IgD-negative memory B cell (primary cell): ENCODE measurements at regions not wholly inside any gene's neighbourhood (a gene's known extent, or its start where the extent isn't known, plus 50 kb on each side); places are given as distances from the start of the nearest gene placed in this dataset.
A peak's percentile ranks its signal among the peaks of the same experiment; 100 is the strongest.

Source experiments
- H3K27ac Mint-ChIP-seq, 3 donors: one replicate each; pipeline ENCODE4 v1.8.0; 2020 to 2022; ENCODE audit warnings: mild to moderate bottlenecking in 3 of 3, mixed read lengths in 3 of 3, moderate library complexity in 1 of 3
- H3K27me3 Mint-ChIP-seq: one replicate; pipeline ENCODE4 v1.8.0; 2021; ENCODE audit warnings: mixed read lengths
- H3K36me3 Mint-ChIP-seq: one replicate; pipeline ENCODE4 v1.8.0; 2020; ENCODE audit warnings: mild to moderate bottlenecking, mixed read lengths
- H3K4me1 Mint-ChIP-seq, 3 donors: one replicate each; pipeline ENCODE4 v1.8.0; 2020 to 2022; ENCODE audit warnings: mixed read lengths in 3 of 3, mild to moderate bottlenecking in 1 of 3
- H3K4me3 Mint-ChIP-seq, 4 donors: one replicate each; pipeline ENCODE4 v1.8.0; 2020 to 2022; ENCODE audit warnings: mild to moderate bottlenecking in 4 of 4, mixed read lengths in 4 of 4, moderate library complexity in 3 of 4
- H3K9me3 Mint-ChIP-seq, 3 donors: one replicate each; pipeline ENCODE4 v1.8.0; 2020 to 2021; ENCODE audit warnings: mixed read lengths in 3 of 3, mild to moderate bottlenecking in 1 of 3

GRCh38 chr1:235009561-235010306 lies 118.9 kb downstream of the TOMM20 start:
- Mint-ChIP-seq H3K4me1 (peaks cover 51 to 65% (median 58%) of the 10 kb centered on the region in 3 donors), H3K27ac (peak overlapping the region in 2 of 3 donors; percentile 41 to 91), H3K4me3 (peak overlapping the region; percentile 28 to 73 (median 59)), H3K9me3 (peaks cover 0 to 1% (median 0%) of the 10 kb centered on the region in 3 donors), H3K36me3 (no peaks in the 10 kb centered on the region), H3K27me3 (no peaks in the 10 kb centered on the region)

DNA sequence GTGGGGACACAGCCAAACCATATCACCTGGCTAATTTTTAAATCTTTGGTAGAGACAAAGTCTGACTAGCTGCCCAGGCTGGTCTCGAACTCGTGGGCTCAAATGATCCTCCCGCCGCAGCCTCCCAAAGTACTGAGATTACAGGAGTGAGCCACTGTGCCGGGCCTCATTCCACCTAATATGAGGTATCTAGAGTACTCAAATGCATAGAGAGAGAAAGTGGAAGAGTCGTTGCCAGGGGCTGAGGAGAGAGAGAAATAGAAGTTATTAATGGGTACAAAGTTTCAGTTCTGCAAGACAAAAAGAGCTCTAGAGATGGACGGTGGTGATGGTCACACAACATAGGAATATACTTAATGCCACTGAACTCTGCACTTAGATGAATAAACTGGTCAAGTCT lies 119.6 kb downstream of the TOMM20 start:
- Mint-ChIP-seq H3K9me3 (peaks cover 0 to 1% (median 0%) of the 10 kb centered on the region in 3 donors), H3K4me1 (peaks cover 49 to 65% (median 57%) of the 10 kb centered on the region in 3 donors), H3K27me3 (no peaks in the 10 kb centered on the region), H3K27ac (peak overlapping the region in 2 of 3 donors; percentile 25 to 41), H3K4me3 (peak overlapping the region in 3 of 4 donors; percentile 18 to 73 (median 28)), H3K36me3 (no peaks in the 10 kb centered on the region)

- H3K9me3 Mint-ChIP-seq: peaks cover 0 to 1% (median 0%) of the 10 kb centered on the region in 3 donors
- H3K4me3 Mint-ChIP-seq: no peak overlapping the region
- H3K27me3 Mint-ChIP-seq: no peaks in the 10 kb centered on the region
- peaks cover 50 to 65% (median 60%) of the 10 kb centered on the region in 3 donors for H3K4me1 Mint-ChIP-seq
- H3K27ac Mint-ChIP-seq: peak overlapping the region; percentile 17 to 68 (median 45)
- peaks cover 3% of the 10 kb centered on the region for H3K36me3 Mint-ChIP-seq
Measured at GRCh38 chr1:235008239-235008638, 120.4 kb downstream of the TOMM20 start.

DNA sequence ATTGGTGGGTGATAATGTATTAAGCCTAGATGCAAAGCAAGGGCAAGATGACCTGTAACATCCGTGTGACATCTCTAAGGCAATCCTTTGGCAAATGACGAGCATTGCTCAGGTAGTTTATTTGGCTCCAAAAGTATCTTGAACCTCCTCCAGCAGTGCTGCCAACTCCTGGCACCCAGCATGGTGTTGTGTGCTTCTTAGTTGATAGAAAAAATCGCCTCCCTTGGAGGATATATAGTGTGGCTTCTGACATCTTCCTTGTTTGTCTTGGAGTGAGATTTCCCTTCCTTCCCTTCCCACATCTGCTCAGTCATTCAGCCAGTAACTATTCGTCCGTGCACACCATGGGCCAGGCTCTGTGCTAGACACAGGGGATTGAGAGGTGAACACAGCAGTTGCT lies 121.8 kb downstream of the TOMM20 start:
- peak overlapping the region in 1 of 4 donors; percentile 74 for H3K4me3 Mint-ChIP-seq
- H3K36me3 Mint-ChIP-seq: peaks cover 3% of the 10 kb centered on the region
- no peak overlapping the region for H3K27ac Mint-ChIP-seq
- peaks cover 0 to 1% (median 0%) of the 10 kb centered on the region in 3 donors for H3K9me3 Mint-ChIP-seq
- H3K4me1 Mint-ChIP-seq: peaks cover 41 to 57% (median 51%) of the 10 kb centered on the region in 3 donors
- H3K27me3 Mint-ChIP-seq: no peaks in the 10 kb centered on the region

GRCh38 chr1:235006132-235006721 lies 122.4 kb downstream of the TOMM20 start:
- peaks cover 39 to 52% (median 49%) of the 10 kb centered on the region in 3 donors for H3K4me1 Mint-ChIP-seq
- H3K36me3 Mint-ChIP-seq: peaks cover 3% of the 10 kb centered on the region
- peak overlapping the region in 1 of 4 donors; percentile 49 for H3K4me3 Mint-ChIP-seq

DNA sequence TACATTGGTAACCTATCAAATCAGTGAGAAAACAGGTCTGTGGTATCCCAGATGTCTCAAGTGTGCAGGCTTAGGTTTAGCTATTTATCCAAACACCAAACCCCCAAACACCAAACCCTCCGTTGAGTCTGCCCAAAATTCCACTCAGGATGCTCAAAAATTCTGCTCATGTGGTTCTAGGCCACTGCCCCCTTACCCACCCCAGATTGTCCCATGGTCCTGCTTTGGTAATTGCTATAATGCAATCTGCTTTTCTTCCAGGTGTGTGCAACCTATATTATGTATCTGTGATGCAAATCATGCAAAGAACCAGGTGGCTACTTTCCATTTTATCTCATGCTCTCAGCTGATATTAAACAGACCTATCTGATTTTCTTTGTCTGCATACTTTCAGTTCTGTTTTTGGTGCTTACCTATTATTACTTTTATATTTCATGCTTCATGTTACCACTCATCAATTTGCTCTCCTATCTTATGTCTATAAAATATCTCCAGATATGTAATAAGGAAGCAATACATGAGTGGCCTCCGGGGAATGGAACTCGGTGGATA lies 123.7 kb downstream of the TOMM20 start:
- Mint-ChIP-seq H3K4me3 (peak overlapping the region in 3 of 4 donors; percentile 24 to 39 (median 25)), H3K36me3 (peaks cover 3% of the 10 kb centered on the region), H3K9me3 (peaks cover 0 to 1% (median 0%) of the 10 kb centered on the region in 3 donors), H3K27ac (peak overlapping the region; percentile 51 to 89 (median 82)), H3K4me1 (peaks cover 33 to 45% (median 44%) of the 10 kb centered on the region in 3 donors), H3K27me3 (no peaks in the 10 kb centered on the region)

More at GRCh38 chr1:235006132-235006721, 122.4 kb downstream of the TOMM20 start:
- Mint-ChIP-seq H3K27me3 (no peaks in the 10 kb centered on the region), H3K9me3 (peaks cover 0 to 1% (median 0%) of the 10 kb centered on the region in 3 donors), H3K27ac (peak overlapping the region in 1 of 3 donors; percentile 89)

- Mint-ChIP-seq H3K27me3 (no peaks in the 10 kb centered on the region), H3K4me1 (peaks cover 29 to 41% (median 39%) of the 10 kb centered on the region in 3 donors), H3K9me3 (peaks cover 0 to 1% (median 0%) of the 10 kb centered on the region in 3 donors), H3K27ac (peak overlapping the region in 1 of 3 donors; percentile 89), H3K4me3 (peak overlapping the region in 1 of 4 donors; percentile 51), H3K36me3 (peaks cover 3% of the 10 kb centered on the region)
Measured at GRCh38 chr1:235004276-235004675, 124.4 kb downstream of the TOMM20 start.

- Mint-ChIP-seq H3K9me3 (peaks cover 0 to 1% (median 0%) of the 10 kb centered on the region in 3 donors), H3K27me3 (no peaks in the 10 kb centered on the region), H3K36me3 (peaks cover 3% of the 10 kb centered on the region), H3K4me3 (no peak overlapping the region), H3K4me1 (peaks cover 20 to 33% (median 27%) of the 10 kb centered on the region in 3 donors), H3K27ac (no peak overlapping the region)
Measured at GRCh38 chr1:235002706-235003300, 125.8 kb downstream of the TOMM20 start.

DNA sequence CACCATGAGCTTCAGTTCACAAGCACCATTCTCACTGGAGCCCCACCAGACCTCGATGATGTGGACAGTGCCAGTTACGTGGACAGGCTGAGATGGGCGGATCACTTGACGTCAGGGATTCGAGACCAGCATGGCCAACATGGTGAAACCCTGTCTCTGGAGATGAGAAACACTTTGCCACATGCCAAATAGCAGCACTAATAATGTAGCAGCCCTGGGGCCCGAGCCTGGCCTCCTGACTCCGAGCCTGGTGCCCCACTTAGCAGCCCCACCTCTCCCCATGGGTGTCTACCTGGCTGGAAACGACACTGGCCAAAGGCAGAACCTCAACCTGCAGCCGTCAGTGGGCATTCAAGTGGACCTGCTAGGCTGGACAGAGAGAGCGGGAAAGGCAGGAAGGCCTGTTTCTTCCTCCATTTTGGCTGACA lies 129.1 kb downstream of the TOMM20 start:
- Mint-ChIP-seq H3K27ac (no peak overlapping the region), H3K9me3 (no peaks in the 10 kb centered on the region), H3K4me3 (no peak overlapping the region)

DNA sequence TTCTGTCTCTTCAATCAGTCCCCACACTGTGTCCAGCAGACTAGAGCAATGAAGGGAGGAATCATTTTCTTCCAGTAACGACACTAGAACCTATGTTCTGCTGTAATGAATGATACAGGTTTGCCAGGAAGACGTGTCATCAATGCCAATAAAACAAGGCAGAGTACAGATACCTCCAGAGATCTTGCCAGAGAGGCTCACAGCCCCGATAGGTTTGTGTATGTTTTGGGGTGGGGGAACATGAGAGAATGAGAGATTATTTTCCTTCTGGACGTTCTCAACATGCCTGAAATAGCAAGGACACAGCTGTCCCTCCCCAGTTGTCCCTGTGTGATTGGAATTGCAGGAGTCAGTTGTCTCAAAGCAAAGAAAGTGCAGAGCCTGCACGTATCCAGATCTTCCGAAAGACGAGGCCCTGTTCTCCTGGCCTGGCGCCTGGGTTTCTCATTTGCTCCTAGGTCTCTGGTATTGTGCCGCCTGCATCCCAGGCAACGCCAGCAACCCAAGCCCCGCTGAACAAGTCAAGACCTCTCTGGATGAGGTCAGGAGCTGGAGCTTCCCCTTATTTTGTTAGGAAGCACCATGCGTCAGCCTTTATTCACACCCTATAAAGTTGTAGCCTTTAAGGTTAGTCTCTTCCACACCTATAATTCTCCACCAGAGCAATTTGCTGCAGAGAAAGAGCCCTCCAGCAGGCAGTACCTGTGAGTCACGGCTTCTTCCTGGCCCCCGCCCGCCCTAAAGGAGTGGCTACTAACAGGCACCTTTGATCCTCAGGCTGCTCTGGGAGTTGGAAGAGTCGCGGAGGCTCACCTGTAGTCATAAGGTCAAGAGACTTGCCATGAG lies 130.5 kb downstream of the TOMM20 start:
- Mint-ChIP-seq H3K4me3 (no peak overlapping the region), H3K9me3 (no peaks in the 10 kb centered on the region), H3K36me3 (no peaks in the 10 kb centered on the region), H3K4me1 (peaks cover 3 to 4% (median 4%) of the 10 kb centered on the region in 3 donors), H3K27me3 (no peaks in the 10 kb centered on the region), H3K27ac (no peak overlapping the region)

More for the DNA sequence above, 129.1 kb downstream of the TOMM20 start:
- H3K27me3 Mint-ChIP-seq: no peaks in the 10 kb centered on the region
- H3K4me1 Mint-ChIP-seq: peaks cover 11 to 12% (median 12%) of the 10 kb centered on the region in 3 donors
- peaks cover 3% of the 10 kb centered on the region for H3K36me3 Mint-ChIP-seq

- Mint-ChIP-seq H3K4me1 (peaks cover under 1 to 4% (median 4%) of the 10 kb centered on the region in 3 donors), H3K36me3 (no peaks in the 10 kb centered on the region), H3K27me3 (no peaks in the 10 kb centered on the region), H3K9me3 (no peaks in the 10 kb centered on the region), H3K4me3 (no peak overlapping the region), H3K27ac (no peak overlapping the region)
Measured at GRCh38 chr1:234997201-234997895, 131.3 kb downstream of the TOMM20 start.

DNA sequence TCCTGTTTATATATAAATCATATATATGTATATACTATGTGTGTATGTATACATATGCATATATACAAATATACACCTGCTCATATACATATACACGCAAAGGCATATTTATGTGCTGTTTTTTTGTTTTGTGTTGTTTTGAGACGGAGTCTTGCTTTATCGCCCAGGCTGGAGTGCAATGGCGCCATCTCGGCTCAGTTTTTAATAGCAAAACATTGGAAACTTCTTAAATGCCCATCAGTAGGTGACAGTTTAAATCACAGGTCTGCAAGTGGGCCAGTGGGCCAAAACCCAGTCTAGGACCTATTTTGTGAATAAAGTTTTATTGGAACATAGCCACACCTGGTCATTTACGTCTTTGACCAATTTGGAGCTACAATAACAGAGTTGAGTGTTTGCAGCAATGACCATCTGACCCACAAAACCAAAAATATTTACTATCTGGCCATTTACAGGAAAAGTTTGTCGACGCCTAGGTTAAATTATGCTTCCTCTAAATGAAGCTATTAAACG lies 132.3 kb downstream of the TOMM20 start:
- Mint-ChIP-seq H3K4me3 (no peak overlapping the region), H3K36me3 (no peaks in the 10 kb centered on the region), H3K9me3 (no peaks in the 10 kb centered on the region), H3K27me3 (no peaks in the 10 kb centered on the region), H3K4me1 (peaks cover 0 to under 1% (median under 1%) of the 10 kb centered on the region in 3 donors), H3K27ac (no peak overlapping the region)

DNA sequence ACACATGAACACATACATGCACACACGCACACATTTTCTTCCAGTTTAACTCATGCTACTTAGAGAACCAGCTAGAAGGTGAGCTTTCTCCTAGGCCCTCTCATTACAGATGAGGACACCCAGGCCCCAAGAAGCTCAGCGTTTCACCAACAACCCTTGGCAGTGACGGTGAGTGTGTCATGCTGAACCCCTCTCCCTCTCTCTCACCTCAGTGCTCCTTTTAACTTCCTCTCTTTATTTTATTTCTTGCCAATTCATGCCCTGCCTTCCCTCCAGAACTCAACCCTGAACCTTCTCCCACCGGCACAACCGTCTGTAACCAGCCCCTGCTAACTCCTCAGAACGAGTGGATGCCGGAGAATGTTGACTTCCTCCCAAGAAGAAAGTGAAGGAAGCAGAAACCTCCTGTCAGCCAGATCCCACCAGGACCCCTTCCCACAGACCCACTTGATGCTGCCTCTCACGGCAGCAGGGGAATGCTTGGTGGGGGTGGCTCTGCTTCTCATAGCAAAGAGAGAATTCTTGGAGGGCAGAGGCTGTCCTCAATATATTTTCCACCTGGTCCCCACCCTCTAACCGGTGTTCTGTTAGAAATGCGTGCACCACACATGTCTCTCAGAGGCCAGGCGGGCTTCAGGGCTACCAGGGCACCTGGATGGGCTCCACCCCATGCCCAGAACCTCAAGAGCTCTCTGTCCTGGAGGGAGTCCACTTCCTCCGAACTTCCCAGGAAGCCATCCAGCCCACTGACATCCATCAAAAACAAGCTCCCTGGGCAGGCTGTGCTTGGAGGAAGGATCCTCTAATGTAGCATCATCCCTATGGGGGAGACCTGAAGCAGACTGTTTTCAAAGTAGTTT lies 134.0 kb downstream of the TOMM20 start:
- peaks cover 7 to 10% (median 9%) of the 10 kb centered on the region in 3 donors for H3K4me1 Mint-ChIP-seq
- H3K27ac Mint-ChIP-seq: no peak overlapping the region
- H3K4me3 Mint-ChIP-seq: no peak overlapping the region
- H3K9me3 Mint-ChIP-seq: no peaks in the 10 kb centered on the region
- H3K27me3 Mint-ChIP-seq: no peaks in the 10 kb centered on the region
- no peaks in the 10 kb centered on the region for H3K36me3 Mint-ChIP-seq
